A549 (cell line): ENCODE measurements at regions not wholly inside any gene's neighbourhood (a gene's known extent, or its start where the extent isn't known, plus 50 kb on each side); places are given as distances from the start of the nearest gene placed in this dataset.

Experiments used
- ATAC-seq, 2 experiments: fragments of 200-7000 bp in 1 of 2; fragments of >200 bp in 1 of 2; cut with Nextera tagmentation in 1 of 2; cut with Tn5 transposase in 1 of 2; 3 replicates each; pipeline versions ENCODE4 v1.8.0 to v1.9.1; 2018 to 2020; ENCODE audit warnings: mild to moderate bottlenecking in 1 of 2, moderate library complexity in 1 of 2
- CTCF ChIA-PET: fragments of 300-600 bp; sonication (Branson Sonifier 250); formaldehyde crosslinking; extraction: SDS; loops from one replicate; lab custom pipeline; 2021; ENCODE audit warnings: antibody characterized with exemption, inconsistent platforms; lab: Yijun Ruan, JAX
- POLR2A ChIA-PET: fragments of 350-600 bp; formaldehyde crosslinking; extraction: SDS; loops from one replicate; lab custom pipeline; 2021; ENCODE audit warnings: antibody characterized with exemption, inconsistent platforms; lab: Yijun Ruan, JAX
- DNase-seq, 2 experiments: peaks; one replicate each; pipeline versions ENCODE4 v3.0.0 to v3.0.0-alpha.2; 2011 to 2016; ENCODE audit warnings: low read depth in 1 of 2, low spot score in 1 of 2
- FAIRE-seq: peaks from 2 replicates; lab custom pipeline; 2011; peaks lifted over from hg19 to GRCh38; lab: Jason Lieb, UNC
- H3K27ac ChIP-seq, 2 experiments: fragments of >200 bp; sonication (Bioruptor Twin); formaldehyde crosslinking; 3 replicates each; pipeline ENCODE4 v1.5.1; 2016 to 2017
- H3K4me1 ChIP-seq: fragments of >200 bp; sonication (Bioruptor Twin); formaldehyde crosslinking; 3 replicates; pipeline ENCODE4 v1.6.1; 2016
- H3K4me2 ChIP-seq: fragments of >200 bp; sonication (Bioruptor Twin); formaldehyde crosslinking; 3 replicates; pipeline ENCODE4 v1.6.1; 2016
- H3K4me3 ChIP-seq: fragments of >200 bp; sonication (Bioruptor Twin); formaldehyde crosslinking; 3 replicates; pipeline ENCODE4 v1.5.1; 2016
- H3K9me3 ChIP-seq: fragments of >200 bp; sonication (Bioruptor Twin); formaldehyde crosslinking; 3 replicates; pipeline ENCODE4 v1.6.1; 2016
- ATOH8 ChIP-seq: fragments of 250-450 bp; sonication (Bioruptor Pico); IDR thresholded peaks from 2 replicates; pipeline ENCODE4 v1.5.0; 2020; ENCODE audit warnings: low read depth, mild to moderate bottlenecking, moderate library complexity
- EHMT2 ChIP-seq: fragments of 200-600 bp; sonication (generic); IDR thresholded peaks from 2 replicates; pipeline ENCODE4 v1.6.1; 2016; ENCODE audit warnings: antibody characterized with exemption, low read depth, mild to moderate bottlenecking, moderate library complexity
- EP300 ChIP-seq, 2 experiments: fragments of >200 bp; sonication (Bioruptor Twin); formaldehyde crosslinking; IDR thresholded peaks; 2 replicates in 1 of 2; 3 replicates in 1 of 2; pipeline ENCODE4 v1.6.1; 2016 to 2017
- GATA3 ChIP-seq: IDR thresholded peaks from 2 replicates; pipeline ENCODE4 v1.6.1; 2012; ENCODE audit warnings: borderline replicate concordance
- HDAC2 ChIP-seq: fragments of 200-600 bp; sonication (generic); IDR thresholded peaks from 2 replicates; pipeline ENCODE4 v1.6.1; 2016
- HES2 ChIP-seq: fragments of >200 bp; sonication (Bioruptor Twin); formaldehyde crosslinking; IDR thresholded peaks from 2 replicates; pipeline ENCODE4 v1.6.1; 2016
- HEYL ChIP-seq: fragments of 250-450 bp; sonication (Bioruptor Pico); IDR thresholded peaks from 2 replicates; pipeline ENCODE4 v1.8.0; 2021; ENCODE audit warnings: mild to moderate bottlenecking, moderate library complexity
- JUN ChIP-seq, 2 experiments: fragments of >200 bp; sonication (Bioruptor Twin); formaldehyde crosslinking; IDR thresholded peaks; 2 replicates in 1 of 2; 3 replicates in 1 of 2; pipeline ENCODE4 v1.6.1; 2016 to 2017
- MAFK ChIP-seq: fragments of 450-650 bp; IDR thresholded peaks from 2 replicates; pipeline ENCODE4 v1.6.1; 2014; ENCODE audit not compliant: partially characterized antibody
- MAZ ChIP-seq: fragments of 150-350 bp; IDR thresholded peaks from 2 replicates; pipeline ENCODE4 v1.6.1; 2014; ENCODE audit warnings: antibody characterized with exemption, low read depth, low read length, borderline replicate concordance
- MYC ChIP-seq: IDR thresholded peaks from 2 replicates; pipeline ENCODE4 v1.6.1; 2012; ENCODE audit warnings: mild to moderate bottlenecking, inconsistent platforms, low read length, improper control_type of control experiment, borderline replicate concordance
- NFE2L2 ChIP-seq: fragments of 150-350 bp; conservative IDR thresholded peaks from 2 replicates; pipeline ENCODE4 v1.6.1; 2014; ENCODE audit warnings: low read length
- NR3C1 ChIP-seq: fragments of >200 bp; sonication (Bioruptor Twin); formaldehyde crosslinking; IDR thresholded peaks from 3 replicates; pipeline ENCODE4 v1.6.1; 2017
- POLR2A ChIP-seq: IDR thresholded peaks from 2 replicates; pipeline ENCODE4 v1.6.1; 2012; ENCODE audit warnings: mild to moderate bottlenecking, low read length
- RAD21 ChIP-seq, 2 experiments: fragments of >200 bp in 1 of 2; sonication (Bioruptor Twin) in 1 of 2; formaldehyde crosslinking in 1 of 2; IDR thresholded peaks in 1 of 2; conservative IDR thresholded peaks in 1 of 2; 2 replicates in 1 of 2; 3 replicates in 1 of 2; pipeline ENCODE4 v1.6.1; 2012 to 2018; ENCODE audit warnings: inconsistent platforms in 1 of 2
- RCOR1 ChIP-seq: fragments of 150-350 bp; IDR thresholded peaks from 2 replicates; pipeline ENCODE4 v1.6.1; 2014; ENCODE audit warnings: antibody characterized with exemption, low read length, low read depth
- ZSCAN20 ChIP-seq: fragments of 250-450 bp; sonication (Bioruptor Pico); IDR thresholded peaks from 2 replicates; pipeline ENCODE4 v1.8.0; 2022; ENCODE audit warnings: mild to moderate bottlenecking, moderate library complexity
- WGBS: methylation state at CpG from one replicate; pipeline ENCODE4 v1.1.6; 2017; ENCODE audit errors: missing lambda C conversion rate; 5-methylcytosine and 5-hydroxymethylcytosine counted together
- TF ChIP-seq, protein P1 (sequence below): fragments of >200 bp; sonication (Bioruptor Twin); formaldehyde crosslinking; IDR thresholded peaks from 3 replicates; pipeline ENCODE4 v1.6.1; 2016
- TF ChIP-seq, protein P2 (sequence below): IDR thresholded peaks from 2 replicates; pipeline ENCODE4 v1.6.1; 2012

- no peak for FAIRE-seq
- no peak for ATAC-seq
- POLR2A ChIA-PET = no interaction called here
These were observed 484.3 kb downstream of the EPHA4 start for GRCh38 chr2:221087779-221088178.

GRCh38 chr2:221088506-221088905 is 483.6 kb downstream of the EPHA4 start:
- TF ChIP-seq, protein P1, sequence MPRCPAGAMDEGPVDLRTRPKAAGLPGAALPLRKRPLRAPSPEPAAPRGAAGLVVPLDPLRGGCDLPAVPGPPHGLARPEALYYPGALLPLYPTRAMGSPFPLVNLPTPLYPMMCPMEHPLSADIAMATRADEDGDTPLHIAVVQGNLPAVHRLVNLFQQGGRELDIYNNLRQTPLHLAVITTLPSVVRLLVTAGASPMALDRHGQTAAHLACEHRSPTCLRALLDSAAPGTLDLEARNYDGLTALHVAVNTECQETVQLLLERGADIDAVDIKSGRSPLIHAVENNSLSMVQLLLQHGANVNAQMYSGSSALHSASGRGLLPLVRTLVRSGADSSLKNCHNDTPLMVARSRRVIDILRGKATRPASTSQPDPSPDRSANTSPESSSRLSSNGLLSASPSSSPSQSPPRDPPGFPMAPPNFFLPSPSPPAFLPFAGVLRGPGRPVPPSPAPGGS = no peak
- ATAC-seq (no peak), DNase-seq (no peak), FAIRE-seq (no peak)
- ChIA-PET CTCF (interaction anchor here (1.5 kb wide), 1 partner anchor 17 kb away, joined by 3 read pairs; no protein-coding TSS in a partner anchor), POLR2A (no interaction called here)
- Histone ChIP-seq H3K4me2 (no peak overlapping the region), H3K9me3 (no peaks in the 10 kb centered on the region), H3K4me3 (no peak overlapping the region), H3K27ac (no peak overlapping the region), H3K4me1 (no peaks in the 10 kb centered on the region)
- WGBS = 5% methylated on average over 2 of the region's 2 CpGs

More at GRCh38 chr2:221087779-221088178, 484.3 kb downstream of the EPHA4 start:
- H3K4me2 ChIP-seq = no peak overlapping the region
- H3K4me1 ChIP-seq = no peaks in the 10 kb centered on the region
- no peak overlapping the region for H3K27ac ChIP-seq
- 32% methylated on average over 7 of the region's 7 CpGs for WGBS
- no peak overlapping the region for H3K4me3 ChIP-seq
- no peaks in the 10 kb centered on the region for H3K9me3 ChIP-seq
- CTCF ChIA-PET = interaction anchor here (1.5 kb wide), 1 partner anchor 18 kb away, joined by 3 read pairs; no protein-coding TSS in a partner anchor
- DNase-seq = no peak
- TF ChIP-seq EP300 (IDR thresholded peaks at IDR 0.05) (no peak), MYC (no peak), POLR2A (no peak), ATOH8 (no peak), GATA3 (no peak)

GRCh38 chr2:221095356-221095755 is 476.7 kb downstream of the EPHA4 start:
- no peak for DNase-seq
- Histone ChIP-seq H3K27ac (no peak overlapping the region), H3K4me1 (peaks cover 3% of the 10 kb centered on the region; the same call in 1 of the 3 replicates), H3K4me3 (no peak overlapping the region), H3K4me2 (no peak overlapping the region), H3K9me3 (no peaks in the 10 kb centered on the region)
- TF ChIP-seq NFE2L2 (no peak), HDAC2 (no peak), HEYL (CRISPR knock-in tag) (no peak), HES2 (no peak), MAZ (no peak), RAD21 (conservative IDR thresholded peaks at IDR 0.05 in 1 of 2, IDR thresholded peaks at IDR 0.05 in 1 of 2) (no peak), JUN (IDR thresholded peaks at IDR 0.05) (no peak), ATOH8 (no peak)
- no peak for ATAC-seq
- no peak for FAIRE-seq
- ChIA-PET CTCF (no interaction called here), POLR2A (no interaction called here)
- WGBS = 8% methylated on average over 1 of the region's 1 CpG

- Histone ChIP-seq H3K9me3 (no peaks in the 10 kb centered on the region; the same call in 2 of the 3 replicates), H3K4me1 (peaks cover 3% of the 10 kb centered on the region; the same call in 1 of the 3 replicates), H3K4me2 (no peak overlapping the region), H3K4me3 (no peak overlapping the region), H3K27ac (no peak overlapping the region)
- no peak; a peak in 1 of 6 replicates for ATAC-seq
- TF ChIP-seq EHMT2 (no peak), RCOR1 (no peak), HEYL (CRISPR knock-in tag) (no peak), MAZ (no peak), NFE2L2 (no peak), ATOH8 (no peak), MAFK (no peak), ZSCAN20 (CRISPR knock-in tag) (no peak), NR3C1 (no peak)
- TF ChIP-seq, protein P2, sequence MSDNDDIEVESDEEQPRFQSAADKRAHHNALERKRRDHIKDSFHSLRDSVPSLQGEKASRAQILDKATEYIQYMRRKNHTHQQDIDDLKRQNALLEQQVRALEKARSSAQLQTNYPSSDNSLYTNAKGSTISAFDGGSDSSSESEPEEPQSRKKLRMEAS = no peak
- ChIA-PET CTCF (interaction anchor here (0.6 to 0.7 kb wide), 2 partner anchors 242 to 1785 kb away, joined by 3 to 6 read pairs; no protein-coding TSS in a partner anchor), POLR2A (no interaction called here)
- no peak for DNase-seq
- WGBS = 13% methylated on average over 10 of the region's 10 CpGs
- no peak for FAIRE-seq
These were observed 475.2 kb downstream of the EPHA4 start for GRCh38 chr2:221096706-221097567.
